Cardiac fibroblast (primary cell): ENCODE measurements at regions not wholly inside any gene's neighbourhood (a gene's known extent, or its start where the extent isn't known, plus 50 kb on each side); places are given as distances from the start of the nearest gene placed in this dataset.

Experiments
- DNase-seq, 2 donors: peaks; one replicate each; pipeline versions ENCODE4 v3.0.0 to v3.0.0-alpha.2; 2010; ENCODE audit warnings: low read depth in 2 of 2
- H3K4me3 ChIP-seq, 2 donors: replicated peaks in 1 of 2; 1 replicate in 1 of 2; 2 replicates in 1 of 2; pipeline ENCODE4 v1.5.1; 2011; ENCODE audit warnings: low read depth in 2 of 2, low read length in 2 of 2, mild to moderate bottlenecking in 2 of 2, moderate library complexity in 1 of 2
- TF ChIP-seq, protein P1 (sequence below): IDR thresholded peaks from one replicate; pipeline ENCODE4 v1.5.1; 2011; ENCODE audit warnings: low read depth, mild to moderate bottlenecking, low read length, inconsistent platforms

DNA sequence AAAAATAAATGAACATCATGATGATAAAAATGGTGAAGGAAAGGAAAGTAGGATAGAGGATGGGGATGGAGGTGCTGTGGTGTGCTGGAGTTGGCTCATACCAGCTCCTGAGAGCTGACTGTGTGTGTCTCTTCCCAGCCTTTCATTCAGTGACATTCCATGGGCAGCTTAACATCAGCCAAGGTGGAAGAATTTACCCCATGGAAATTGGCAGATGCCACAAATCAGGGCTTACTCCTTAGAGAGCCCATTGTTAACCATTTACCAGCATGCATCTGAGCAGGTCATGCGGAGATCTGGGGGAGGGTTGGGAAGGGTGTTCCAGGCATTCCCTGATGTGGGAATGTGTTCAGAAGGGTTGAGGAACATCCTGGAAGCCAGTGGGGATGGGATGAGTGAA lies 164.7 kb upstream of the MYL2 start:
- no peak for DNase-seq
- TF ChIP-seq, protein P1, sequence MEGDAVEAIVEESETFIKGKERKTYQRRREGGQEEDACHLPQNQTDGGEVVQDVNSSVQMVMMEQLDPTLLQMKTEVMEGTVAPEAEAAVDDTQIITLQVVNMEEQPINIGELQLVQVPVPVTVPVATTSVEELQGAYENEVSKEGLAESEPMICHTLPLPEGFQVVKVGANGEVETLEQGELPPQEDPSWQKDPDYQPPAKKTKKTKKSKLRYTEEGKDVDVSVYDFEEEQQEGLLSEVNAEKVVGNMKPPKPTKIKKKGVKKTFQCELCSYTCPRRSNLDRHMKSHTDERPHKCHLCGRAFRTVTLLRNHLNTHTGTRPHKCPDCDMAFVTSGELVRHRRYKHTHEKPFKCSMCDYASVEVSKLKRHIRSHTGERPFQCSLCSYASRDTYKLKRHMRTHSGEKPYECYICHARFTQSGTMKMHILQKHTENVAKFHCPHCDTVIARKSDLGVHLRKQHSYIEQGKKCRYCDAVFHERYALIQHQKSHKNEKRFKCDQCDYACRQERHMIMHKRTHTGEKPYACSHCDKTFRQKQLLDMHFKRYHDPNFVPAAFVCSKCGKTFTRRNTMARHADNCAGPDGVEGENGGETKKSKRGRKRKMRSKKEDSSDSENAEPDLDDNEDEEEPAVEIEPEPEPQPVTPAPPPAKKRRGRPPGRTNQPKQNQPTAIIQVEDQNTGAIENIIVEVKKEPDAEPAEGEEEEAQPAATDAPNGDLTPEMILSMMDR: no peak
- H3K4me3 ChIP-seq: no peak overlapping the region

DNA sequence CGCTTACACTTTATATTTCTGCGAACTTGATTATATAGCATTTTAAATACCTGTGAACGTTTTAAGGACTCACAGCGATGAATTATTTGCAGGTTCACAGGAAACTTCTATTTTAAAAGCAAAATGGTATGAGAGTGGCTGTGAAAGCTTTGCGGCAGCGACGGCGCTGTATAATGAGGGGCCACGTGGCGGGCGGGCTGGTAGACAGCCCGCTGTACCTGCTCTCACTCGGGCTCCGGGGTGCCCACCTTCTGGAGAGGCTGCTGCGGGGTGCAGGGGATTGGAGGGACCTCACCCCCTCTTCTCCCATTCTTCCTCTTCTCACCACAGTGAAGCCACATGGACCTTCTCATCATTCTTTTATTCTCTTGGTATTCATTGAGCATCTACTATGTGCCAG lies 164.2 kb upstream of the MYL2 start:
- no peak for DNase-seq
- TF ChIP-seq, protein P1: no peak
- no peak overlapping the region for H3K4me3 ChIP-seq

DNA sequence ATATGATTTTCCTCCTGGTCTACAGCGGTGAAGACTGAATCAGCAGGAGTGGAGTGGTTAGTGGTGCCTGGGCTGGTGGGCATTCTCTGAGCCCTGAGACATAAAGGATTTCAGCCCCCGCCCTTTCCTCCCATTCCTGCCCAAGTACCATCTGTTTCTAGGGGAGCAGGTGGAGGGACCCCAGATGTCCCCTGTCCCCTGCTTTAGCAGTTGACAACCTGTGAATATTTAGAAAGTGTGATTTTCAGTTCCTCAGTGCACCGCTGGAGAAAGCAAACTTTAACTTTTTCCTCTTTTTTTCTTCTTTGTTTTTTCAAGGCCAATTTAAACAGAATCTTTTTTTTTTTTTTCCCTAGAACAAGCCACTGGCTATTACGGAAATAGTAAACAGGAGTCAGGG lies 163.8 kb upstream of the MYL2 start:
- no peak overlapping the region for H3K4me3 ChIP-seq
- TF ChIP-seq, protein P1: no peak
- no peak for DNase-seq

DNA sequence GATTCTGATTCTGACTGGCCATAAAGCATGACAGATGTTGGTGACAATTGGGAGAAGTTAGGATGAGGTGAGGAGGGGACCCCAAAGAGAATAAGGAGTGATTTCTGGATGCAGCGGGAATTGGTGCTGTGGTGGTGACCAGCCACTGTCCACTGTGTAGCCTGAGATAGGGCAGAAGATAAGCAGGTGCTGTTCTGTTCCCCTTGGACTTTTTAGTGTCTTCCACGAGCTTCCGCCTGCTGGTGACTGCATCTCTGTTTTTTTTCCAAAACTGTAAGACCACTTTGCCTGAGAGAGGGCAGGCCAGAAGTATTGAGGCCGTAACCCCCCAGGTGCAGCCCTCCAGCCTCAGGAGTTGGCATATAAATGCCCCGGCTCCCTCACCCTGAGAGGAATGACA lies 161.2 kb upstream of the MYL2 start:
- TF ChIP-seq, protein P1: no peak
- no peak overlapping the region for H3K4me3 ChIP-seq
- no peak for DNase-seq

DNA sequence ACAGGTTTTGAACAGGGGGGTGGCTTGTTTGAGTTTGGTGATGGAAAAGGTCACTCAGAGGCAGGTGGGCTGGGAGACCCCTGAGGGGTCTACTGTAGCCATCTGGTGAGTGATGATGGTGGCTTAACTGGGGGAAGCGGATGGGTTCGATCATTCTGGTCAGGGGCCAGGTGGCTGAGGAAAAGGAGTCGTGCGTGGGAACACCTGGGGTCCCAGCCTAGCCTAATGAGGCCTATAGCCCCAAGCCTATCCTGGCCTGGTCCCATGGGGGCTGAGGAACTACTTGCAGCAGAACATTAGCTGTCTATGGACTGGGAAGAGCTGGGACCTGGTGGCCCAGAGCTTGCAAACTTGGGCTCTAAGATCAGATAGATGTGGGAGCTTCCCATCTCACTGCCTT lies 158.4 kb upstream of the MYL2 start:
- no peak overlapping the region for H3K4me3 ChIP-seq
- TF ChIP-seq, protein P1: no peak
- DNase-seq: no peak

DNA sequence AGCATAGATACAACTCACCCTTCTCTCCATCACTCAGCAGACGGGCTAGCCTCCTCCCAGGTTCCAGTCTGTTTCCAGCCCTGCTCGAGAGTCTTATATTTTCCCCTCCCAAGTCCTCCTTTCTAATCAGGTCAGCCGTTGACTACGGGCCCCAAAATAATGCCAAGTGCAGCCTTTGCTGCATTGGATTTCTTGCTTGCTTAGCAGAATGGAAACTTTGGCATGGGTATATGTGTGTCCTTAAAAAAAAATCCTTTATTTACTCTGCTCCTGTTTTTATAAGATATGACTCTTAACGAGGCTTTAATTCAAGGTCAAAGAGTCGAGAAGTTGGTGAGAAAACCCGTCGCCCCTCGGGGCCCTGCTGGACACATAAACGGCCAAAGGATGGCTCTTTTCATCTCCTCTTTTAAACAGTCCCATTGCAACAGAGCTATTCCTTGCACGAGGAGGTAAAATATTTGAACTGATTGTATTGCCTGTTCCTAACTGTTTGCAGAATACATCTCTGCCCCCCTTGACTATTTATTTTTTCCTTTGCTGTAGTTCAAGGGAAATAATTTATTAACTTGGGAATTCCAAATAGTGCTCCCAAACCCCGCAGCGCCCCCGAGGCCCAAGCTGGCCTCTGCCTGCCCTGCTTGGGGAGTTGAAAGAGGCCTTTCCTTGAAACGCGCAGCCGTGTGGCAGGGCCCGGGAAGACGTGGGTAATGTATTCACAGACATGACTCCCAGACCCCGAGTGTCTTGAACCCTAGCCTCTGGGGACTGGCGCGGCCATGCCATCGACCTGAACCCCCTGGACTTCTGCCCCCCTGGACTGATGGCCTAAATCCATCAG lies 156.5 kb upstream of the MYL2 start:
- H3K4me3 ChIP-seq: no peak overlapping the region
- no peak for DNase-seq
- TF ChIP-seq, protein P1: no peak

DNA sequence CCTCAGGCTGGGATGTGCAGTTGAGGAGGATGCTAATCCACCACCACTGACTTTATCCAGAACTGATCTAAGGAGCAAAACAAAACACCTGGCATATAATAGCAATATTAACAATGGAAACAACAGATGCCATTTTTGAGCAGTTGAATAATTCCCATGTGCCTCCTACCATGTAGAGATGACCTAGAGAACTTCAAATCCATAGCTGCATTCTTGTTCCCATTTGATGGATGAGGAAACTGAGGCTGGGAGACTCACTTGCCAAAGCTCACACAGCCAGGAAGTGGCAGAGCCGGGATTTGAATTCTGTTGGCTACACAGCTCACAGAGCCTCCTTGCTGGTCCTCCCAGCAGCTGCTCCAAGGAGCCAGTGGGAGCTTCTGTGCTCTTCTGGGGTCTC lies 155.8 kb upstream of the MYL2 start:
- TF ChIP-seq, protein P1: no peak
- H3K4me3 ChIP-seq: no peak overlapping the region
- DNase-seq: no peak
